Stimulated activated naive CD8-positive, alpha-beta T cell treated with anti-CD3 and anti-CD28 coated beads, Interleukin-15, Interleukin-2, amounts not matched to agents 100 U/mL and 50 U/mL, for 24 hours (primary cell): ENCODE measurements at regions not wholly inside any gene's neighbourhood (a gene's known extent, or its start where the extent isn't known, plus 50 kb on each side); places are given as distances from the start of the nearest gene placed in this dataset.
A peak's percentile ranks its signal among the peaks of the same experiment; 100 is the strongest.

Source experiments
- ATAC-seq: fragments of 150-1000 bp; cut with Tn5 transposase; one replicate; pipeline ENCODE4 v1.10.0; 2021
- DNase-seq: peaks from one replicate; pipeline ENCODE4 v3.0.0; 2021

- ATAC-seq (no peak), DNase-seq (no peak)
These were observed 68.5 kb upstream of the RAI14 start for GRCh38 chr5:34587355-34588241.

GRCh38 chr5:34589832-34590231 is 66.3 kb upstream of the RAI14 start:
- no peak for ATAC-seq

GRCh38 chr5:34591723-34592122 is 64.4 kb upstream of the RAI14 start:
- no peak for ATAC-seq
- no peak for DNase-seq

More at GRCh38 chr5:34589832-34590231, 66.3 kb upstream of the RAI14 start:
- no peak for DNase-seq

- no peak for ATAC-seq
These were observed 58.8 kb upstream of the RAI14 start for GRCh38 chr5:34597034-34598027.

GRCh38 chr5:34598177-34598794 is 57.8 kb upstream of the RAI14 start:
- peak; percentile 23 for ATAC-seq
- DNase-seq: no peak

More at GRCh38 chr5:34597034-34598027, 58.8 kb upstream of the RAI14 start:
- DNase-seq: no peak

- DNase-seq (no peak), ATAC-seq (no peak)
These were observed 56.5 kb upstream of the RAI14 start for GRCh38 chr5:34599471-34600117.

- ATAC-seq (no peak), DNase-seq (no peak)
These were observed 56.0 kb upstream of the RAI14 start for GRCh38 chr5:34600118-34600493.

- ATAC-seq (no peak), DNase-seq (no peak)
These were observed 52.8 kb upstream of the RAI14 start for GRCh38 chr5:34603378-34603777.

- no peak for DNase-seq
- ATAC-seq: no peak
These were observed 51.9 kb upstream of the RAI14 start for GRCh38 chr5:34604119-34604675.

GRCh38 chr5:34606101-34606500 is 50.0 kb upstream of the RAI14 start:
- ATAC-seq (no peak), DNase-seq (no peak)
